WTC11 (cell line): ENCODE measurements at regions not wholly inside any gene's neighbourhood (a gene's known extent, or its start where the extent isn't known, plus 50 kb on each side); places are given as distances from the start of the nearest gene placed in this dataset.

Experiments used
- NR1H2 ChIP-seq: sonication (generic); formaldehyde crosslinking; IDR thresholded peaks from 2 replicates; pipeline ENCODE4 v1.9.0; 2021; ENCODE audit warnings: mild to moderate bottlenecking, moderate library complexity, missing genetic modification reagents
- RORB ChIP-seq: fragments of 250-450 bp; sonication (Bioruptor Pico); IDR thresholded peaks from 2 replicates; pipeline ENCODE4 v1.9.0; 2021; ENCODE audit warnings: mild to moderate bottlenecking
- STAT6 ChIP-seq: sonication (generic); formaldehyde crosslinking; conservative IDR thresholded peaks from 2 replicates; pipeline ENCODE4 v1.8.1; 2023; ENCODE audit warnings: mild to moderate bottlenecking, low read depth, missing genetic modification reagents, moderate library complexity
- TCF7 ChIP-seq: sonication (generic); formaldehyde crosslinking; IDR thresholded peaks from 2 replicates; pipeline ENCODE4 v1.8.0; 2022; ENCODE audit warnings: mild to moderate bottlenecking, low read depth, missing genetic modification reagents, moderate library complexity
- USF1 ChIP-seq: sonication (generic); formaldehyde crosslinking; IDR thresholded peaks from 2 replicates; pipeline ENCODE4 v1.8.0; 2022; ENCODE audit warnings: mild to moderate bottlenecking, missing genetic modification reagents
- TF ChIP-seq, protein P1 (sequence below): fragments of 200-600 bp; IDR thresholded peaks from 2 replicates; pipeline ENCODE4 v1.8.0; 2022; ENCODE audit warnings: antibody characterized with exemption

- TF ChIP-seq RORB (no peak), TCF7 (no peak), USF1 (CRISPR knock-in tag) (no peak), STAT6 (CRISPR knock-in tag) (no peak), NR1H2 (CRISPR knock-in tag) (no peak)
- TF ChIP-seq, protein P1, sequence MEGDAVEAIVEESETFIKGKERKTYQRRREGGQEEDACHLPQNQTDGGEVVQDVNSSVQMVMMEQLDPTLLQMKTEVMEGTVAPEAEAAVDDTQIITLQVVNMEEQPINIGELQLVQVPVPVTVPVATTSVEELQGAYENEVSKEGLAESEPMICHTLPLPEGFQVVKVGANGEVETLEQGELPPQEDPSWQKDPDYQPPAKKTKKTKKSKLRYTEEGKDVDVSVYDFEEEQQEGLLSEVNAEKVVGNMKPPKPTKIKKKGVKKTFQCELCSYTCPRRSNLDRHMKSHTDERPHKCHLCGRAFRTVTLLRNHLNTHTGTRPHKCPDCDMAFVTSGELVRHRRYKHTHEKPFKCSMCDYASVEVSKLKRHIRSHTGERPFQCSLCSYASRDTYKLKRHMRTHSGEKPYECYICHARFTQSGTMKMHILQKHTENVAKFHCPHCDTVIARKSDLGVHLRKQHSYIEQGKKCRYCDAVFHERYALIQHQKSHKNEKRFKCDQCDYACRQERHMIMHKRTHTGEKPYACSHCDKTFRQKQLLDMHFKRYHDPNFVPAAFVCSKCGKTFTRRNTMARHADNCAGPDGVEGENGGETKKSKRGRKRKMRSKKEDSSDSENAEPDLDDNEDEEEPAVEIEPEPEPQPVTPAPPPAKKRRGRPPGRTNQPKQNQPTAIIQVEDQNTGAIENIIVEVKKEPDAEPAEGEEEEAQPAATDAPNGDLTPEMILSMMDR: no peak
These were observed 229.1 kb downstream of the DEPDC1B start for GRCh38 chr5:60470881-60471280.
